ENCODE measurements at regions not wholly inside any gene's neighbourhood (a gene's known extent, or its start where the extent isn't known, plus 50 kb on each side); places are given as distances from the start of the nearest gene placed in this dataset.
"Not testable (repeated sequence)": the region's sequence is repeated elsewhere in the genome, so short reads cannot be mapped to it uniquely, and the experiment has no call there.

DNA sequence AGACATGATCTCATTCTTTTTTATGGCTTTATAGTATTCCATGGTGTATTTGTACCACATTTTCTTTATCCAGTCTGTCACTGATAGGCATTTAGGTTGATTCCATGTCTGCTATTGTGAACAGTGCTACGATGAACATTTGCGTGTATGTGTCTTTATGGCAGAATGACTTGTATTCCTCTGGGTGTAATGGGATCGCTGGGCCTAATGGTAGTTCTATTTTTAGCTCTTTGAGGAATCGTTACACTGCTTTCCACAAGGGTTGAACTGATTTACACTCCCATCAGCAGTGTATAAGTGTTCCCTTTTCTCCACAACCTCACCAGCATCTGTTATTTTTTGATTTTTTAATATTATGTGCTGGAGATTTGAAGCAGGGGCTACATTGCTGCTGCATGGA, 102.8 kb upstream of the PMEPA1 start:
- not testable (repeated sequence) for H3K4me1 ChIP-seq (ENCODE audit: control insufficient read depth in 1 of 2, insufficient read depth in 2 of 2, low read length in 2 of 2); H3K27me3 ChIP-seq (ENCODE audit: control insufficient read depth in 1 of 2, insufficient read depth in 2 of 2, low read length in 2 of 2); H3K9me3 ChIP-seq (ENCODE audit: control insufficient read depth in 1 of 2, low read length in 2 of 2); H3K27ac ChIP-seq (ENCODE audit: low read depth, low read length); H3K9ac ChIP-seq (ENCODE audit: low read depth in 1 of 2, low read length in 2 of 2); H3K4me3 ChIP-seq (ENCODE audit: low read depth in 1 of 2, low read length in 2 of 2); H3K36me3 ChIP-seq (ENCODE audit: control insufficient read depth in 1 of 2, insufficient read depth in 2 of 2, low read length in 2 of 2)

DNA sequence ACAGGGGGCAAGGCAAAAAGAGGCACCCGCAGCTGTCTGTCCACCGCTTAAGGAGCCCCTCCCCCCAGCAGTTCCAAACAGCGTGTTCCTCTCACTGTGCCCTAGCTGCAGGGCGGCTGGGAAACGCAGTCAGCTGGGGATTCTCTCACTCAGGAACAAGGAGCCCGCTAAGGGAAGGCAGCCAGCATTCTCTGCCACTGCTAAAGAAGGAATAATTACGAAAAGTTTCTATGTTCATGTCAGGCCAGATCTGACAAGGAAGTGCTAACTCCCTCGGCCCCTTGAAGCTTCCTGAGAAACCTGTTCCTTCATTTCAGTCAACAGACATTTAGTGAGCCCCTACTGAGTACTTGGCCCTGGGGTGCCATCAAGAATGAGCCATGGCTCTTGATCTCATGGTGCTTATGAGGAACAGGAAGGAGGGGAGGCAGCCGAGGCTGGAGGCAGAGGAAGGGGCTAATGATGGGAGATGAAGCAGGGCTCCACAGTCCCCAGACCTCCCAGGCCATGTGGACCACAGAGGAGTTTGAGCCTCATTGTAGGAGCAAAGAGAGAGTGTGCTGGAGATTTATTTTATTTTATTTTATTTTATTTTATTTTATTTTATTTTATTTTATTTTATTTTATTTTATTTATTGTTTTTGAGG, 101.7 kb upstream of the PMEPA1 start:
- Histone ChIP-seq H3K4me1 (ENCODE audit: control insufficient read depth in 1 of 2, insufficient read depth in 2 of 2, low read length in 2 of 2) (peaks cover 0 to 6% of the 10 kb centered on the region in 2 donors), H3K36me3 (ENCODE audit: control insufficient read depth in 1 of 2, insufficient read depth in 2 of 2, low read length in 2 of 2) (no peaks in the 10 kb centered on the region), H3K4me3 (ENCODE audit: low read depth in 1 of 2, low read length in 2 of 2) (no peak overlapping the region), H3K27ac (ENCODE audit: low read depth, low read length) (no peak overlapping the region), H3K9me3 (ENCODE audit: control insufficient read depth in 1 of 2, low read length in 2 of 2) (no peaks in the 10 kb centered on the region), H3K9ac (ENCODE audit: low read depth in 1 of 2, low read length in 2 of 2) (no peak overlapping the region), H3K27me3 (ENCODE audit: control insufficient read depth in 1 of 2, insufficient read depth in 2 of 2, low read length in 2 of 2) (peaks cover 0 to 5% of the 10 kb centered on the region in 2 donors)

DNA sequence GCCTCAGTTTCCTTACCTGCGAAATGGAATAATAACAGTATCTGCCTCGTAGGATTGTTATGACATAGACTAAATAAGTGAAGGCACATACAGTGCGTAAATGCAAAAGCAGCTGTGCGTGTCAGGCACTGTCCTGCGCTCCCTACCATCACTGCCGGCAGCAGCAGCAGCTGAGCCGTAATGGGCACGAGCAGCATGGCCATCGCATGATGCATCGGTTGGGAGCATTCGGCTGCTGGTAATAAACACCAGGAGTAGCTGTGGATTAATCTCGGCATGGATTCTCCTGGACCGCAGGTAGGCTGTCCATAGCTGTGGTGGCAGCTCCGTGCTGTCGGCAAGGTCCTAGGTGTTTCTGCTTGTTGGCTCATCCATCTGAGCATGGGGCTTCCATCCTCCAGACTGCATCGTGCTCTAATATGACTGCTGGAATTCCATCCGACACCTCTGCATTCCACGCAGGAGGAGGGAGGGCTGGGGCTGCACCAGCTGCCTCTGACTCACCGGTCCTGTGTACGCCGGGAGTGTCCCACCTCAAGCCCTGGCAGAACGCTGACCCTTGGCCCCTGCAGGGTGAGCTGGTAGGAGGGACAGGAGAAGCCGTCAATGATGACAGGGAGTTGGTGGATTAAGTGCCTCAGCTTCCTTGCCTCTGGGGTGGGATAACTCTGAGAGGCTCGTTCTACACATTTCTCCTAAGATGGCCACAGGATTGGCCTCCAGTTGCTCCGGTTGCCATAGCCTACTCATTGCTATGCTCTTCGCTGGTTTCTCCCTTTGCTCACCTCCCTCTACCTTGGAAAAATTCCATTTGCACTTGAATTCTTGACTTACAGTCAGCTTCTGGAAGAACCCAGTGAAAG, 100.9 kb upstream of the PMEPA1 start:
- H3K4me3 ChIP-seq (ENCODE audit: low read depth in 1 of 2, low read length in 2 of 2) = no peak overlapping the region
- H3K9ac ChIP-seq (ENCODE audit: low read depth in 1 of 2, low read length in 2 of 2) = no peak overlapping the region
- peaks cover 0 to 6% of the 10 kb centered on the region in 2 donors for H3K4me1 ChIP-seq (ENCODE audit: control insufficient read depth in 1 of 2, insufficient read depth in 2 of 2, low read length in 2 of 2)
- no peak overlapping the region for H3K27ac ChIP-seq (ENCODE audit: low read depth, low read length)
- no peaks in the 10 kb centered on the region for H3K36me3 ChIP-seq (ENCODE audit: control insufficient read depth in 1 of 2, insufficient read depth in 2 of 2, low read length in 2 of 2)
- H3K27me3 ChIP-seq (ENCODE audit: control insufficient read depth in 1 of 2, insufficient read depth in 2 of 2, low read length in 2 of 2) = peaks cover 0 to 5% of the 10 kb centered on the region in 2 donors
- H3K9me3 ChIP-seq (ENCODE audit: control insufficient read depth in 1 of 2, low read length in 2 of 2) = no peaks in the 10 kb centered on the region

DNA sequence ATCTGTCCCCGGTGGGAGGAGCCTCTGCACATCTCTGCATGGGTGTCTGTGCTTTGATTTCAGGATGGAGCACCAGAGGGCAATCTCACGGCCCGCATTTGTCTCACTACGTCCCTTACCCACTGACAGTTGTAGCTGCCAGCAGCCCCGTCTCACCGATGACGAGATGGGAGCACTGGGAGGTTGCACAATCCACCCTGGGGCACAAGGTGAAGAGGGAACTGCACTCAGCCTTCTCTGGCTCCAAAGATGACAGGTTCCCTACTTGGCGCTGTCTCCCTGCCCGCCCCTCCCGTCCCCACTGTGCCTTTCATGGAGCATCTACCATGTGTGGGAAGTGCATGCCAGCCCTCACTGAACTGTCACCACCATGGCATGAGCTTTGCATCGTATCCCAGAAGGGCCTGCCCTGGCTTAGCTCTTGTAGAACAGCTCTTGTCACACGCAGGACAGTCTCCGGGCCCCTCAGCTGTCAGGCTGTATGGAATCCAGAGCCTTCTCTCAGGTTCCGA, 99.9 kb upstream of the PMEPA1 start:
- Histone ChIP-seq H3K4me1 (ENCODE audit: control insufficient read depth in 1 of 2, insufficient read depth in 2 of 2, low read length in 2 of 2) (peaks cover 0 to 6% of the 10 kb centered on the region in 2 donors), H3K9me3 (ENCODE audit: control insufficient read depth in 1 of 2, low read length in 2 of 2) (no peaks in the 10 kb centered on the region), H3K36me3 (ENCODE audit: control insufficient read depth in 1 of 2, insufficient read depth in 2 of 2, low read length in 2 of 2) (no peaks in the 10 kb centered on the region), H3K9ac (ENCODE audit: low read depth in 1 of 2, low read length in 2 of 2) (no peak overlapping the region), H3K27me3 (ENCODE audit: control insufficient read depth in 1 of 2, insufficient read depth in 2 of 2, low read length in 2 of 2) (peaks cover 0 to 5% of the 10 kb centered on the region in 2 donors), H3K4me3 (ENCODE audit: low read depth in 1 of 2, low read length in 2 of 2) (no peak overlapping the region), H3K27ac (ENCODE audit: low read depth, low read length) (no peak overlapping the region)

GRCh38 chr20:57809149-57809548, 99.3 kb upstream of the PMEPA1 start:
- Histone ChIP-seq H3K9ac (ENCODE audit: low read depth in 1 of 2, low read length in 2 of 2) (no peak overlapping the region), H3K27ac (ENCODE audit: low read depth, low read length) (no peak overlapping the region), H3K9me3 (ENCODE audit: control insufficient read depth in 1 of 2, low read length in 2 of 2) (no peaks in the 10 kb centered on the region), H3K36me3 (ENCODE audit: control insufficient read depth in 1 of 2, insufficient read depth in 2 of 2, low read length in 2 of 2) (no peaks in the 10 kb centered on the region), H3K4me3 (ENCODE audit: low read depth in 1 of 2, low read length in 2 of 2) (no peak overlapping the region), H3K27me3 (ENCODE audit: control insufficient read depth in 1 of 2, insufficient read depth in 2 of 2, low read length in 2 of 2) (peaks cover 0 to 5% of the 10 kb centered on the region in 2 donors), H3K4me1 (ENCODE audit: control insufficient read depth in 1 of 2, insufficient read depth in 2 of 2, low read length in 2 of 2) (peaks cover 0 to 6% of the 10 kb centered on the region in 2 donors)

DNA sequence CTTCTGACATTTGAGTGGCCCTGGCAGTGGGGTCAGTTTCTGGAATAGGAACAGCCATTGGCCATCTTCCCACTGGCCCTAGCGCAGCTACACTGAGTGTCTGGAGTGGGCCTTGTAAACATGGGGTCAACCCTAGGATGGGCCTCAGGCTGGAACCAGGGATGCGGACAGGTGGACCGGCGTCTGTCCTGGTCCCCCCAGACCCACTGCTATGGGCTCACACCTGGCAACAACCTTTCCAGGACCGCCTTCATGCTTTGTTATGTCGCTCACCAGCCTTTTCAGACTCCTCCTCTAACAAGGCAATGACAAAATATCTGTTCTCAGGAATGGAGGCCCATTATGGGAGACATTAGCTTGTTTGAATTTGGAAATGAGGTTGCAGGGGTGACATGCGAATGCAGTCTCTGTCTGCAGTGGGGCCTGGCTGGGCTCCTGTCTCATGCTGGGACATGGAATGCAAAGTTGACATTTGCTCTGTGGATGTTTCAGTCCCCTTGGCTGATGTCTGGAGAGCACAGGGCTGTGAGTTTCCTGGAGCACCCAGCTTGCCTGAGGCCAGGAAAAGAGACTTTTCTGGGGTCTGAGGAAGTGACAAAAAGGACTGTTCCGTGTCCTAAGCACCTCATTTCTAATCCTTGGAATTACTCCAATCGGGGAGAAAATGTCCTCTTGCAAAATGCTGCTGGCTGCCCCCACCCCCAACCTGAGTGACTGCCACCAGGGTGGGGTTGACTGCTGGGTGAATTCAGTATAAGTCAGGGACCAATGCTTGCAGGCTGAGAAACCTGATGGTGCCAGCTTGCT, 98.7 kb upstream of the PMEPA1 start:
- H3K4me1 ChIP-seq (ENCODE audit: control insufficient read depth in 1 of 2, insufficient read depth in 2 of 2, low read length in 2 of 2) = peaks cover 0 to 6% of the 10 kb centered on the region in 2 donors
- peaks cover 0 to 5% of the 10 kb centered on the region in 2 donors for H3K27me3 ChIP-seq (ENCODE audit: control insufficient read depth in 1 of 2, insufficient read depth in 2 of 2, low read length in 2 of 2)
- H3K9ac ChIP-seq (ENCODE audit: low read depth in 1 of 2, low read length in 2 of 2) = no peak overlapping the region
- no peak overlapping the region for H3K27ac ChIP-seq (ENCODE audit: low read depth, low read length)
- H3K36me3 ChIP-seq (ENCODE audit: control insufficient read depth in 1 of 2, insufficient read depth in 2 of 2, low read length in 2 of 2) = no peaks in the 10 kb centered on the region
- H3K9me3 ChIP-seq (ENCODE audit: control insufficient read depth in 1 of 2, low read length in 2 of 2) = no peaks in the 10 kb centered on the region
- no peak overlapping the region for H3K4me3 ChIP-seq (ENCODE audit: low read depth in 1 of 2, low read length in 2 of 2)

- Histone ChIP-seq H3K9ac (ENCODE audit: low read depth in 1 of 2, low read length in 2 of 2) (no peak overlapping the region), H3K9me3 (ENCODE audit: control insufficient read depth in 1 of 2, low read length in 2 of 2) (no peaks in the 10 kb centered on the region), H3K27me3 (ENCODE audit: control insufficient read depth in 1 of 2, insufficient read depth in 2 of 2, low read length in 2 of 2) (peaks cover 0 to 5% of the 10 kb centered on the region in 2 donors), H3K36me3 (ENCODE audit: control insufficient read depth in 1 of 2, insufficient read depth in 2 of 2, low read length in 2 of 2) (no peaks in the 10 kb centered on the region), H3K4me1 (ENCODE audit: control insufficient read depth in 1 of 2, insufficient read depth in 2 of 2, low read length in 2 of 2) (peaks cover 0 to 6% of the 10 kb centered on the region in 2 donors), H3K27ac (ENCODE audit: low read depth, low read length) (no peak overlapping the region), H3K4me3 (ENCODE audit: low read depth in 1 of 2, low read length in 2 of 2) (no peak overlapping the region)
These were observed 97.8 kb upstream of the PMEPA1 start for GRCh38 chr20:57807401-57808263.

DNA sequence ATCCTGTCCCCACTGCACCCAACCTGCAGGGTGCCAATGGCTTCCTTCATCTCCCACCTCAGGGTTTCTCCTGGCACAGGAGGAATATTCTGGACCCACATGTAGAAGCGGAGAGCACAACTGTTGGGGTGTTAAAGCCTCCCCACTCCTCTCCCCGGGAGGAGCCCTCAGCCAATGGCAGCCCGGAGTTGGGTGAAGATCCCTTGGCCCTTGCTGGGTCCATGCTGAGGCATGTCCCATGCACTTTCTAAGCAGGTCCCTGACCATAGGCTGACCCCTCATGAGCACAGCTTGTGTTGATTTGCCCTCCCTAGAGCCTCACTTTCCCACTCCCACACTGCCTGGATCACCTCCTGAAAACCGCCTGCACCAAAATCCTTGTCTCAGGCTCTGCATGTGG, 97.2 kb upstream of the PMEPA1 start:
- no peak overlapping the region for H3K27ac ChIP-seq (ENCODE audit: low read depth, low read length)
- H3K9me3 ChIP-seq (ENCODE audit: control insufficient read depth in 1 of 2, low read length in 2 of 2) = no peaks in the 10 kb centered on the region
- H3K9ac ChIP-seq (ENCODE audit: low read depth in 1 of 2, low read length in 2 of 2) = no peak overlapping the region
- H3K4me1 ChIP-seq (ENCODE audit: control insufficient read depth in 1 of 2, insufficient read depth in 2 of 2, low read length in 2 of 2) = peaks cover 0 to 6% of the 10 kb centered on the region in 2 donors
- no peaks in the 10 kb centered on the region for H3K36me3 ChIP-seq (ENCODE audit: control insufficient read depth in 1 of 2, insufficient read depth in 2 of 2, low read length in 2 of 2)
- no peak overlapping the region for H3K4me3 ChIP-seq (ENCODE audit: low read depth in 1 of 2, low read length in 2 of 2)
- peaks cover 0 to 5% of the 10 kb centered on the region in 2 donors for H3K27me3 ChIP-seq (ENCODE audit: control insufficient read depth in 1 of 2, insufficient read depth in 2 of 2, low read length in 2 of 2)

DNA sequence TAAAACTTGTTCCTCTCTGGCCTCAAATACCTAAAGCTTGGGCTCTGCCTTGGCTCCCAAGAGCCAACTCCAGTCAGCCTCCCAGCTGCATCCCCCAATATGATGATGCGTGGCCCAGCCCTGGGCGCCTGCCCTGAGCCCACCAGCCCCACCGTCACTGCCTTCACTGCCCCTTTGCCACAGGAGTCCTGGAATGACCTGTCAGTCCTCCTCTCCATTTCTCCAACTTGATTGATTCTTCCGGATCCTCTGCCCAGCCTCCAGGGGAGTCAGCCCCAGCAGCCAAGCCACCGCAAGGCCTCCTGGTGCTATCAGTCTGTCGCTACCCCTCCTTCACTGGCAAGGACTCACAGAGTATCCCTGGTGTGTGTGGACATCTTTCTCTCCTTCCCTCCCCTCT, 96.7 kb upstream of the PMEPA1 start:
- Histone ChIP-seq H3K27ac (ENCODE audit: low read depth, low read length) (no peak overlapping the region), H3K9ac (ENCODE audit: low read depth in 1 of 2, low read length in 2 of 2) (no peak overlapping the region), H3K9me3 (ENCODE audit: control insufficient read depth in 1 of 2, low read length in 2 of 2) (no peaks in the 10 kb centered on the region), H3K36me3 (ENCODE audit: control insufficient read depth in 1 of 2, insufficient read depth in 2 of 2, low read length in 2 of 2) (no peaks in the 10 kb centered on the region), H3K27me3 (ENCODE audit: control insufficient read depth in 1 of 2, insufficient read depth in 2 of 2, low read length in 2 of 2) (peaks cover 0 to 5% of the 10 kb centered on the region in 2 donors), H3K4me3 (ENCODE audit: low read depth in 1 of 2, low read length in 2 of 2) (no peak overlapping the region), H3K4me1 (ENCODE audit: control insufficient read depth in 1 of 2, insufficient read depth in 2 of 2, low read length in 2 of 2) (peaks cover 0 to 6% of the 10 kb centered on the region in 2 donors)

Data from duodenal mucosa (tissue), 2 donors.